Liver (tissue), 8 donors: ENCODE measurements at regions not wholly inside any gene's neighbourhood (a gene's known extent, or its start where the extent isn't known, plus 50 kb on each side); places are given as distances from the start of the nearest gene placed in this dataset.

Experiments
- DNase-seq: peaks from one replicate; pipeline ENCODE4 v3.0.0-alpha.2; 2017; ENCODE audit warnings: low spot score
- H3K27ac ChIP-seq, 2 donors: one replicate each; pipeline ENCODE4 v1.7.0; 2013; ENCODE audit warnings: inconsistent platforms in 2 of 2, low read length in 2 of 2, control low read depth in 1 of 2, low read depth in 1 of 2, mild to moderate bottlenecking in 1 of 2
- H3K27me3 ChIP-seq, 4 donors: one replicate each; pipeline versions ENCODE4 v1.6.1 to v1.7.0; 2013; ENCODE audit warnings: low read length in 3 of 4, inconsistent platforms in 1 of 4, mild to moderate bottlenecking in 1 of 4, moderate library complexity in 1 of 4; ENCODE audit not compliant: control insufficient read depth in 4 of 4, insufficient read depth in 4 of 4
- H3K36me3 ChIP-seq, 4 donors: one replicate each; pipeline versions ENCODE4 v1.6.1 to v1.7.0; 2013; ENCODE audit warnings: low read length in 3 of 4, mild to moderate bottlenecking in 3 of 4, low read depth in 1 of 4, moderate library complexity in 1 of 4; ENCODE audit not compliant: control insufficient read depth in 4 of 4, insufficient read depth in 3 of 4
- H3K4me1 ChIP-seq, 4 donors: one replicate each; pipeline versions ENCODE4 v1.6.1 to v1.7.0; 2013; ENCODE audit warnings: low read length in 3 of 4, mild to moderate bottlenecking in 3 of 4, moderate library complexity in 1 of 4; ENCODE audit not compliant: control insufficient read depth in 4 of 4, insufficient read depth in 4 of 4
- H3K4me3 ChIP-seq, 3 donors: one replicate each; pipeline versions ENCODE4 v1.6.1 to v1.7.0; 2013; ENCODE audit warnings: low read length in 3 of 3, control low read depth in 1 of 3, low read depth in 1 of 3, mild to moderate bottlenecking in 1 of 3
- H3K9ac ChIP-seq, 2 donors: one replicate each; pipeline ENCODE4 v1.7.0; 2013; ENCODE audit warnings: low read length in 2 of 2, mild to moderate bottlenecking in 2 of 2, moderate library complexity in 2 of 2, control low read depth in 1 of 2, low read depth in 1 of 2
- H3K9me3 ChIP-seq, 4 donors: one replicate each; pipeline versions ENCODE4 v1.6.1 to v1.7.0; 2013; ENCODE audit warnings: low read length in 3 of 4; ENCODE audit not compliant: control insufficient read depth in 4 of 4
- ATF3 ChIP-seq: IDR thresholded peaks from 2 replicates; pipeline ENCODE4 v1.6.1; 2016; ENCODE audit warnings: antibody characterized with exemption
- CTCF ChIP-seq: fragments of 150-350 bp; IDR thresholded peaks from 2 replicates; pipeline ENCODE4 v1.5.1; 2017; ENCODE audit warnings: improper control_type of control experiment, low read depth, low read length; ENCODE audit not compliant: missing input control
- EGR1 ChIP-seq, 2 donors: IDR thresholded peaks; 2 replicates each; pipeline ENCODE4 v1.6.1; 2016 to 2018; ENCODE audit warnings: antibody characterized with exemption in 2 of 2, low read depth in 2 of 2
- GABPA ChIP-seq, 2 donors: IDR thresholded peaks in 1 of 2; conservative IDR thresholded peaks in 1 of 2; 2 replicates each; pipeline ENCODE4 v1.6.1; 2016; ENCODE audit warnings: antibody characterized with exemption in 2 of 2, mild to moderate bottlenecking in 1 of 2, moderate library complexity in 1 of 2
- HNF4A ChIP-seq, 2 donors: conservative IDR thresholded peaks; 2 replicates each; pipeline ENCODE4 v1.6.1; 2016; ENCODE audit warnings: antibody characterized with exemption in 2 of 2, mild to moderate bottlenecking in 2 of 2
- HNF4G ChIP-seq: IDR thresholded peaks from 2 replicates; pipeline ENCODE4 v1.6.1; 2016; ENCODE audit warnings: antibody characterized with exemption
- JUND ChIP-seq, 2 donors: IDR thresholded peaks; 2 replicates each; pipeline ENCODE4 v1.6.1; 2016; ENCODE audit warnings: antibody characterized with exemption in 2 of 2
- NR2F2 ChIP-seq: IDR thresholded peaks from 2 replicates; pipeline ENCODE4 v1.6.1; 2016; ENCODE audit warnings: antibody characterized with exemption
- RAD21 ChIP-seq, 2 donors: IDR thresholded peaks; 2 replicates each; pipeline ENCODE4 v1.6.1; 2016; ENCODE audit warnings: antibody characterized with exemption in 2 of 2, mild to moderate bottlenecking in 2 of 2
- RXRA ChIP-seq, 2 donors: IDR thresholded peaks; 2 replicates each; pipeline ENCODE4 v1.6.1; 2017 to 2018; ENCODE audit warnings: antibody characterized with exemption in 2 of 2, mild to moderate bottlenecking in 1 of 2
- TAF1 ChIP-seq: conservative IDR thresholded peaks from 2 replicates; pipeline ENCODE4 v1.6.1; 2016; ENCODE audit warnings: antibody characterized with exemption, mild to moderate bottlenecking
- YY1 ChIP-seq: IDR thresholded peaks from 2 replicates; pipeline ENCODE4 v1.6.1; 2016; ENCODE audit warnings: antibody characterized with exemption, mild to moderate bottlenecking
- WGBS: extraction: QIAGEN DNeasy Blood & Tissue Kit; methylation state at CpG from one replicate; pipeline ENCODE4 v1.1.7; 2013; 5-methylcytosine and 5-hydroxymethylcytosine counted together
- TF ChIP-seq, protein P1 (sequence below): IDR thresholded peaks from 2 replicates; pipeline ENCODE4 v1.6.1; 2016; ENCODE audit warnings: antibody characterized with exemption
- TF ChIP-seq, protein P2 (sequence below): IDR thresholded peaks from 2 replicates; pipeline ENCODE4 v1.6.1; 2016; ENCODE audit warnings: antibody characterized with exemption, mild to moderate bottlenecking
- donor health status: healthy.
- donor health status: healthy.
- donor health status: healthy.
- donor health status: healthy.
- donor health status: healthy.

GRCh38 chr11:13215149-13215548 lies 62.4 kb upstream of the BMAL1 start:
- DNase-seq: no peak
- H3K36me3 ChIP-seq: no peaks in the 10 kb centered on the region
- H3K4me1 ChIP-seq: no peaks in the 10 kb centered on the region
- no peak overlapping the region for H3K4me3 ChIP-seq
- WGBS: 96% methylated on average over 4 of the region's 4 CpGs
- H3K27me3 ChIP-seq: no peaks in the 10 kb centered on the region
- no peak overlapping the region for H3K27ac ChIP-seq
- no peaks in the 10 kb centered on the region for H3K9me3 ChIP-seq
- H3K9ac ChIP-seq: no peak overlapping the region
- no peak for TF ChIP-seq GABPA (IDR thresholded peaks at IDR 0.05 in 1 of 2, conservative IDR thresholded peaks at IDR 0.05 in 1 of 2)
- TF ChIP-seq RAD21 (IDR thresholded peaks at IDR 0.05): no peak
- TF ChIP-seq, protein P1, sequence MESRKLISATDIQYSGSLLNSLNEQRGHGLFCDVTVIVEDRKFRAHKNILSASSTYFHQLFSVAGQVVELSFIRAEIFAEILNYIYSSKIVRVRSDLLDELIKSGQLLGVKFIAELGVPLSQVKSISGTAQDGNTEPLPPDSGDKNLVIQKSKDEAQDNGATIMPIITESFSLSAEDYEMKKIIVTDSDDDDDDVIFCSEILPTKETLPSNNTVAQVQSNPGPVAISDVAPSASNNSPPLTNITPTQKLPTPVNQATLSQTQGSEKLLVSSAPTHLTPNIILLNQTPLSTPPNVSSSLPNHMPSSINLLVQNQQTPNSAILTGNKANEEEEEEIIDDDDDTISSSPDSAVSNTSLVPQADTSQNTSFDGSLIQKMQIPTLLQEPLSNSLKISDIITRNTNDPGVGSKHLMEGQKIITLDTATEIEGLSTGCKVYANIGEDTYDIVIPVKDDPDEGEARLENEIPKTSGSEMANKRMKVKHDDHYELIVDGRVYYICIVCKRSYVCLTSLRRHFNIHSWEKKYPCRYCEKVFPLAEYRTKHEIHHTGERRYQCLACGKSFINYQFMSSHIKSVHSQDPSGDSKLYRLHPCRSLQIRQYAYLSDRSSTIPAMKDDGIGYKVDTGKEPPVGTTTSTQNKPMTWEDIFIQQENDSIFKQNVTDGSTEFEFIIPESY: no peak
- TF ChIP-seq, protein P2, sequence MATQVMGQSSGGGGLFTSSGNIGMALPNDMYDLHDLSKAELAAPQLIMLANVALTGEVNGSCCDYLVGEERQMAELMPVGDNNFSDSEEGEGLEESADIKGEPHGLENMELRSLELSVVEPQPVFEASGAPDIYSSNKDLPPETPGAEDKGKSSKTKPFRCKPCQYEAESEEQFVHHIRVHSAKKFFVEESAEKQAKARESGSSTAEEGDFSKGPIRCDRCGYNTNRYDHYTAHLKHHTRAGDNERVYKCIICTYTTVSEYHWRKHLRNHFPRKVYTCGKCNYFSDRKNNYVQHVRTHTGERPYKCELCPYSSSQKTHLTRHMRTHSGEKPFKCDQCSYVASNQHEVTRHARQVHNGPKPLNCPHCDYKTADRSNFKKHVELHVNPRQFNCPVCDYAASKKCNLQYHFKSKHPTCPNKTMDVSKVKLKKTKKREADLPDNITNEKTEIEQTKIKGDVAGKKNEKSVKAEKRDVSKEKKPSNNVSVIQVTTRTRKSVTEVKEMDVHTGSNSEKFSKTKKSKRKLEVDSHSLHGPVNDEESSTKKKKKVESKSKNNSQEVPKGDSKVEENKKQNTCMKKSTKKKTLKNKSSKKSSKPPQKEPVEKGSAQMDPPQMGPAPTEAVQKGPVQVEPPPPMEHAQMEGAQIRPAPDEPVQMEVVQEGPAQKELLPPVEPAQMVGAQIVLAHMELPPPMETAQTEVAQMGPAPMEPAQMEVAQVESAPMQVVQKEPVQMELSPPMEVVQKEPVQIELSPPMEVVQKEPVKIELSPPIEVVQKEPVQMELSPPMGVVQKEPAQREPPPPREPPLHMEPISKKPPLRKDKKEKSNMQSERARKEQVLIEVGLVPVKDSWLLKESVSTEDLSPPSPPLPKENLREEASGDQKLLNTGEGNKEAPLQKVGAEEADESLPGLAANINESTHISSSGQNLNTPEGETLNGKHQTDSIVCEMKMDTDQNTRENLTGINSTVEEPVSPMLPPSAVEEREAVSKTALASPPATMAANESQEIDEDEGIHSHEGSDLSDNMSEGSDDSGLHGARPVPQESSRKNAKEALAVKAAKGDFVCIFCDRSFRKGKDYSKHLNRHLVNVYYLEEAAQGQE: no peak
- no peak for TF ChIP-seq HNF4A (conservative IDR thresholded peaks at IDR 0.05)
- TF ChIP-seq YY1: no peak

DNA sequence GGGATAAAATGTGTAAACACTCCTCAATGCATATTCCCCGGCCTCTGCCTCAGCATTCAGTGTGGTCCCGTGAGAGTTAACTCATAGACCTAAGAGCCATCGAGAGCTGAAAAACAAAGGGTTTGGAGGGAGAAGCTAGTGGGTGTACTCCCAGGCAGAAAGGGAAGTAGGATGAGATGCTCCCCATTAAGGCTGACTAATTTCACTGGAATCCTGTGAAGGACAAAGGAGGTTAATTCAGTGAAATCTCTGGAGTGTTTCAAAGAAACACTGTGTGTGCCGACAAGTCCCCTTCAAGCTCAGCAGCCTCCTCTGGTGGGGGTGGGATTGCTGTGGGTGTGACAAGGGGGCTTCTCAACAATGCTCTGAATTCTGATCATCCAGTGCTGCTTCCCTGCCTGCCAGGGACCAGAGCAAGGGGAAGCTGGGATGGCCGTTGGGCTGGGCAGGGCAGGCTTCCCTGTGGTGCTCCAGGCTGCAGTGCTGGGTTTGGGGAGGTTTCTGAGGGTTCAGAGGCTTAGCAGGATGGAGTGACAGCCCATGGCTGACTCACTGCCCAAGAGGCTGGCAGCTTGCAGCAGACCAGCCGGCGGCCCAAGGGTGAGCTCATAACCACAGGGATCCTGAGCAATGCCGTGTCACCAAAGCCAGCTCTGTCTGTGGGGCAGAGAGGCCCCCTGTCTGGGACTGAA lies 61.4 kb upstream of the BMAL1 start:
- WGBS: 86% methylated on average over 8 of the region's 8 CpGs
- no peak overlapping the region for H3K4me3 ChIP-seq
- no peak overlapping the region for H3K27ac ChIP-seq
- TF ChIP-seq JUND (IDR thresholded peaks at IDR 0.05): no peak
- no peak for TF ChIP-seq RAD21 (IDR thresholded peaks at IDR 0.05)
- TF ChIP-seq HNF4A (conservative IDR thresholded peaks at IDR 0.05): no peak
- TF ChIP-seq, protein P2: no peak
- TF ChIP-seq HNF4G: no peak
- TF ChIP-seq YY1: no peak
- TF ChIP-seq TAF1: no peak
- TF ChIP-seq ATF3: no peak
- no peak for TF ChIP-seq NR2F2
- TF ChIP-seq, protein P1: no peak
- TF ChIP-seq EGR1 (IDR thresholded peaks at IDR 0.05; ENCODE audit: low read depth in 2 of 2): no peak
- no peak for TF ChIP-seq CTCF
- TF ChIP-seq GABPA (IDR thresholded peaks at IDR 0.05 in 1 of 2, conservative IDR thresholded peaks at IDR 0.05 in 1 of 2): no peak
- TF ChIP-seq RXRA (IDR thresholded peaks at IDR 0.05): no peak
- no peak overlapping the region for H3K9ac ChIP-seq
- DNase-seq: no peak
- no peaks in the 10 kb centered on the region for H3K27me3 ChIP-seq
- no peaks in the 10 kb centered on the region for H3K4me1 ChIP-seq
- no peaks in the 10 kb centered on the region for H3K9me3 ChIP-seq
- no peaks in the 10 kb centered on the region for H3K36me3 ChIP-seq
